ENCODE measurements at regions not wholly inside any gene's neighbourhood (a gene's known extent, or its start where the extent isn't known, plus 50 kb on each side); places are given as distances from the start of the nearest gene placed in this dataset.

GRCh38 chr14:34300330-34300729 is 161.7 kb downstream of the SPTSSA start:
- TF ChIP-seq CTCF (IDR thresholded peaks at IDR 0.05), result no peak
- no peak for TF ChIP-seq POLR2A (IDR thresholded peaks at IDR 0.05)

Data from right lobe of liver (tissue), 4 donors.